Uterus (tissue), 2 donors: ENCODE measurements at regions not wholly inside any gene's neighbourhood (a gene's known extent, or its start where the extent isn't known, plus 50 kb on each side); places are given as distances from the start of the nearest gene placed in this dataset.

Experiments
- CTCF ChIP-seq, 4 experiments: fragments of 200-600 bp in 2 of 4; fragments of 450-650 bp in 2 of 4; sonication (generic) in 2 of 4; IDR thresholded peaks; one replicate each; pipeline ENCODE4 v1.5.1; 2016 to 2019; ENCODE audit warnings: antibody characterized with exemption in 4 of 4, mild to moderate bottlenecking in 2 of 4, moderate library complexity in 1 of 4
- POLR2A ChIP-seq, 2 donors: fragments of 450-650 bp; IDR thresholded peaks; one replicate each; pipeline ENCODE4 v1.6.1; 2016; ENCODE audit warnings: antibody characterized with exemption in 2 of 2, mild to moderate bottlenecking in 1 of 2, moderate library complexity in 1 of 2

- TF ChIP-seq CTCF (IDR thresholded peaks at IDR 0.05) (no peak), POLR2A (IDR thresholded peaks at IDR 0.05) (no peak)
These were observed 345.0 kb downstream of the SLC16A7 start for GRCh38 chr12:59940631-59941342.
